ENCODE measurements at regions not wholly inside any gene's neighbourhood (a gene's known extent, or its start where the extent isn't known, plus 50 kb on each side); places are given as distances from the start of the nearest gene placed in this dataset.

DNA sequence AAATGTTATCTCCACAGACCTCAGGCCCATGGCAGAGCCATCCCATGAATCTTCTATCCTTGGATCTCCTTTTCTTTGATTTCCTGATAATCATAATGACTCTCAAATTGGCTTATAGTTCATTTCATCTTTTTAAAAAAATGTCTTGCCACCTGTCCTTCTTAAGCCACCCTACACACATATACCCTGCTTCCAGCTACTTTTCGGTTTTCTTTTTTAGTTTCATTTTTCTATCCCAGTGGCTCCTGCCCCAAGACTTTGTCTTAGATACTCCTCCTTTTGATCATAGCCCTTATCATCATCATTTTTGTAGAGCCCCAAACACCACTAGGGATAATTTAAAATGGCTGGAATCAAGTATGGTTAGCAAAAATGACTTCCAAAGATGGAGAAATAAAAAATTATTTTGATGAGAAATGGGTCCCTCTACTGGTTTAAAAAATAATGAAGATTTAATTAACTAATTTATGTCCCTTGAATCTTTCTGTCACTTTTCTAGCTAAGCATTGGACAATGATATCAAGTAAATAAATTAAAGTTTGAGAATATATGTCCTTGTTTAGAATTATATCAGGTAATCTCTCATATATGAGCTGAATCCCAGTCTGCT lies 277.3 kb upstream of the SEMA3D start:
- Mint-ChIP-seq H3K27me3 (peaks cover 3% of the 10 kb centered on the region), H3K27ac (no peak overlapping the region), H3K4me3 (no peak overlapping the region), H3K4me1 (no peaks in the 10 kb centered on the region), H3K9me3 (no peaks in the 10 kb centered on the region), H3K36me3 (no peaks in the 10 kb centered on the region)
- no peak for DNase-seq

DNA sequence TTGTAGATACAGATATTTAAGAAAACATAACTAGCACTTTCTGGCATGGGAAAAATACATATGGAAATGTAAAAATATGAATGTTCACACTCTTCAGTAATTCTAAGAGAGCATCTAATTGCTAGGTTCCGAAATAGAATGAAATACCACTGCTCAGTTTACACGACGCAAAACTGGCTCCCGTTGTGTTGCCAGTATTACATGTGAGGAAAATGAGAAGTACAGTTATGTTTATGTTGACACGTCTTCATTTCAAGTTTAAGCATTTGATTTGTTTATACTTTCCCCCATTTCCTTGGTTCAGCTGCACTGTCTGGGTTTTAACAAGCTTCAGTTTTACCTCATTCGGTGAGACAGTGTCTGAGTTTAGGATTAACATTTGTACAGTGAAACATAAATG lies 275.8 kb upstream of the SEMA3D start:
- Mint-ChIP-seq H3K27ac (no peak overlapping the region), H3K27me3 (peaks cover 3% of the 10 kb centered on the region), H3K4me3 (no peak overlapping the region), H3K9me3 (no peaks in the 10 kb centered on the region), H3K4me1 (no peaks in the 10 kb centered on the region), H3K36me3 (no peaks in the 10 kb centered on the region)
- no peak for DNase-seq

DNA sequence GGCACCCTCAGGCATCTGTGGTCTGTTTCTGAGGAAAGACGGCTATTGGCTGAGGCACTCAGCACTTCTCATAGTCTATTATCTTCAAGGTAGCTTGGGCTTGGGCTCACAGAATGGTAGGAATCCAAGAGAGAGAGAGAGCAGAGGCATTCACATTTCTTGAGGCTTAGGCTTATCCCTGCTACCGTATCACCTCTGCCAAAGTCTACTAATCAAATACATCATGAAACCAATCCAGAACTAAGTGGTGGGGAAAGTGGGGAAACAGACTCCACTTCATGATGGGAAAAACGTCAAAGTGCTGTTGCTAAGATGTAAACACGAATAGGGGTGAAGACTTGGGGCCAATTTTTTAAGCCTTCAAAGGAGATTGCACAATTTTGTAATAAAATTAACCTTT lies 271.1 kb upstream of the SEMA3D start:
- H3K4me3 Mint-ChIP-seq, result no peak overlapping the region
- H3K27me3 Mint-ChIP-seq, result no peaks in the 10 kb centered on the region
- H3K9me3 Mint-ChIP-seq, result no peaks in the 10 kb centered on the region
- no peaks in the 10 kb centered on the region for H3K36me3 Mint-ChIP-seq
- no peak for DNase-seq
- H3K27ac Mint-ChIP-seq, result no peak overlapping the region
- H3K4me1 Mint-ChIP-seq, result no peaks in the 10 kb centered on the region

DNA sequence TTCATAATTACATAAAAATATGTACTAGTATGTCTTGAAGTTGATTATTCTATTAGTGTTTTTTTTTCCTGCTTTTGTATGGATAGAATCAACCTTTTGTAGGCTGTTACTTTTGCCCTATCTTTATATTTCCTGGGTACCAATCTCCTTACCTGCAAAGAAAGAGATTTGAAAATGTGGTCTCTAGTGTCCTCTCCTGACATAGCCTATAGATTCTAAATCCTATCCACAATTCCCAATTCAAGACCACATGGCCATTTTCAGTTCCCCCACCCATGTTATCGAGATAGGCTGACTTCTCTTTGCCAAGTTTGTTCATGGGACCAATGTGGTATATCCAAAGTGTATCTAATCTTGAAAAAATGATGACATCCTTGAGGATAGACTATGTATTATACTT lies 269.4 kb upstream of the SEMA3D start:
- Mint-ChIP-seq H3K4me1 (no peaks in the 10 kb centered on the region), H3K27ac (no peak overlapping the region), H3K9me3 (no peaks in the 10 kb centered on the region), H3K36me3 (no peaks in the 10 kb centered on the region), H3K4me3 (no peak overlapping the region), H3K27me3 (no peaks in the 10 kb centered on the region)
- no peak for DNase-seq

DNA sequence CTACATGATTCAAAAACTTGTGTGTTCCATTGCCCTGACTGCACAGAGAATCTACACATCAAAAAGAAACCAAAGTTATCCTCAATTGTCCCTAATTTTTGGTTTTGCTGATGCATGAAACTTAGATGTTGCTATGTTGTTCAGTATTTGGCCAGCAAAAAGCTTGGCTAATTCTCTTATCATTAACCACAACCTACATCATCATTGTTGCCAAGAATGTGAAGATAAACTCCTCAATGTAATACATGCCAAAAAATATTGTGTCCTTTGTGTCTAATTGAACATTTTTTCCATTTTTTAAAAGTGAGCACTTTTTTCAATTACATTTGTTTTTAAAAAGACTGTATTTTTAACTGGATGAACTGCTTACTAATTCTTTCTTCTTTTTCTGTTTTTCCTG lies 268.0 kb upstream of the SEMA3D start:
- H3K27me3 Mint-ChIP-seq, result no peaks in the 10 kb centered on the region
- no peak overlapping the region for H3K4me3 Mint-ChIP-seq

DNA sequence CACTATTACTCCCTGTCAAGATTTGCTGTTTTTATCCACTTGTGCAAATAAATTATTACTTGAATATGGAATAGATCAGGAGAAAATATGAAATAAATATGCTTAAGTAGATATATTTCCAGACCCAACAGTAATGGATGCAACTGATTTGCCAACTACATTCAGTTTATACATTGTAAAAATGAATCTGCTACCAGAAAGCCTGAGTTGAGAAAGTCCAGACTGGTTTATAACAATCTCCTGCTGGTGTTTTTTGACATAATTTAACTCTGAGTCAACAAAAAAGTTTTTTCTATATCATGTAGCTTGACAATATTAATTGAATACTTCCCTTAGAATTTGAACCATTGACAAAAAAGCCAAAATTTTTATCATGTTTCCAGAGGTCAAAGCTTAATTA lies 265.8 kb upstream of the SEMA3D start:
- no peak for DNase-seq
- Mint-ChIP-seq H3K27me3 (no peaks in the 10 kb centered on the region), H3K36me3 (no peaks in the 10 kb centered on the region), H3K9me3 (no peaks in the 10 kb centered on the region), H3K4me1 (no peaks in the 10 kb centered on the region), H3K4me3 (no peak overlapping the region), H3K27ac (no peak overlapping the region)

More for the DNA sequence above, 268.0 kb upstream of the SEMA3D start:
- no peak for DNase-seq
- H3K36me3 Mint-ChIP-seq, result no peaks in the 10 kb centered on the region
- no peaks in the 10 kb centered on the region for H3K4me1 Mint-ChIP-seq
- no peak overlapping the region for H3K27ac Mint-ChIP-seq
- no peaks in the 10 kb centered on the region for H3K9me3 Mint-ChIP-seq

DNA sequence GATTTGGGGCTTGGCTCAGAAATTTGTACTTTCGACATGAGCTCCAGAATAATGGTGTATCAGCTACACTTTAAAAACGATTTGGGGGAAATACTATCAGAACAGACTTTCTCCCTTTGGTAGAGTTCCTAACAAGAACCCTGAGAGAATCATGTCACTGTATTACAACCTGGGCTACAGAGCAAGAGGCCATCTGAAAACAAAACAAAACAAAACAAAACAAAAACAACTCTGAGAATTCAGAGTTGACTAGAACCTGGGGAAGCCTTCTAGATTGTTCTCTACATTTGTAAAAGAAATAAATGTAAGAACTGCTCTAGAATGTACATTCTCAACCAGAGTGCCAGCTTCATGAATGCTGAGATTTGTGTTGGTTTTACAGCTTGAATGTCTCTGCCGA lies 262.6 kb upstream of the SEMA3D start:
- Mint-ChIP-seq H3K4me1 (no peaks in the 10 kb centered on the region), H3K27ac (no peak overlapping the region)

DNA sequence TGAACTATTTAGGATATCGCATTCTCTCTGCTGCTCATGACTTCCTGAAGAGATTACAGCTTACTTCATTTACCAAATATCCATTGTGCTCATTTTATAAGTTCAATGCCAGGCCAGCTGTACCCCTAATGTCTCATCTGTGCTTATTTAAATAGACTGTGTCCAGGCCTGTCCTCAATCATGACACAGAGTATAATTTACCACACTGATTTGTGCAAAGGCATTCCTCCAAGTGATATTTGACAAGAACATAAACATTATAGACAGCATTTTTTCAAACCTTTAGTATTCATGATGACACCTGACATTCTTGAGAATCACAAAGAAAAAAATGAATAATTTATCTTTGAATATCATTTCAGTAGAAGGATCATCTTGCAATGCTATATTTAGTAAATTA lies 260.1 kb upstream of the SEMA3D start:
- Mint-ChIP-seq H3K27me3 (no peaks in the 10 kb centered on the region), H3K9me3 (no peaks in the 10 kb centered on the region), H3K4me3 (no peak overlapping the region), H3K36me3 (no peaks in the 10 kb centered on the region), H3K4me1 (no peaks in the 10 kb centered on the region), H3K27ac (no peak overlapping the region)
- DNase-seq, result no peak

More for the DNA sequence above, 262.6 kb upstream of the SEMA3D start:
- Mint-ChIP-seq H3K36me3 (no peaks in the 10 kb centered on the region), H3K9me3 (no peaks in the 10 kb centered on the region), H3K27me3 (no peaks in the 10 kb centered on the region), H3K4me3 (no peak overlapping the region)
- DNase-seq, result no peak

DNA sequence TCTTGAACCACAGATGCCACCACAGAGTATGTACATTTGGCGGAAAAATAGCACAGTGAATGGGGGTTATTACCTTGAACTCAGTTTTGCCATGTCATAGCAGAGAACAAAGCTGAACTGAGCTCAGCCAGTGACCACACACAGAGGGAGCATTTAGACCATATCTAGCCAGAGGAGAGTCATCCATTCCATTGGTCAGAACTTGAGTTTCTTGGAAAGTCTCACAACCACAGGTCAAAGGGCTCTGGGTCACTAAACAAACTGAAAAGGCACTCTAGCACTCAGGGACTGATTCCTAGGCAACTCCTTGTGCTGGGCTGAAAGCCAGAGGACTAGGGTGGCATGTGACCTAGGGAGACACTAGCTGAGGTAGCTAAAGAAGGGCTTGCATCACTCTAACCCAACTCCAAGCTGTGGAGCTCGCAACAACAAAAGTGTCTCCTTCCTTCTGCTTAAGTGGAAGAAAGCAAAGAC lies 239.7 kb upstream of the SEMA3D start:
- Mint-ChIP-seq H3K9me3 (no peaks in the 10 kb centered on the region), H3K4me3 (no peak overlapping the region), H3K27me3 (no peaks in the 10 kb centered on the region), H3K27ac (no peak overlapping the region), H3K36me3 (no peaks in the 10 kb centered on the region), H3K4me1 (no peaks in the 10 kb centered on the region)
- no peak for DNase-seq

DNA sequence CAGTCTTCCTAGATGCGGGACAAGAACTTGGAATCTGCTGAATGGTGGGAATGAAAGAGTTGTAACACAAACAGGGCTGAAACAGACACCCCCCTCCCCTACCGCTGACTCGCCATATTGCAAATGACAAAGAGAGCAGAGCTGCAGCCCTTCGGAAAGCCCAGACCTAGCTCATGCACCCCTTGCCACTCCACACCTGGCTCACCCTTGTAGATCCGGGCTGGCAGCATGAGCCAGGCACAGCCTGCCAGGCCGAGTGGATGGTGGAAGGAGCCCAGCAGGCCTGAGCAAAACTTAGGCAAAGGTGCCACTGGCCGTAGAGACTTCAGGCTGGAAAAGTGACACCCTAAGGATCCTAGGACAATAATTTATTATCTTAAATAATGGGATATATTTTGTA lies 237.4 kb upstream of the SEMA3D start:
- H3K36me3 Mint-ChIP-seq, result no peaks in the 10 kb centered on the region
- no peak overlapping the region for H3K27ac Mint-ChIP-seq
- H3K27me3 Mint-ChIP-seq, result no peaks in the 10 kb centered on the region
- DNase-seq, result no peak
- no peaks in the 10 kb centered on the region for H3K9me3 Mint-ChIP-seq
- no peak overlapping the region for H3K4me3 Mint-ChIP-seq
- no peaks in the 10 kb centered on the region for H3K4me1 Mint-ChIP-seq

DNA sequence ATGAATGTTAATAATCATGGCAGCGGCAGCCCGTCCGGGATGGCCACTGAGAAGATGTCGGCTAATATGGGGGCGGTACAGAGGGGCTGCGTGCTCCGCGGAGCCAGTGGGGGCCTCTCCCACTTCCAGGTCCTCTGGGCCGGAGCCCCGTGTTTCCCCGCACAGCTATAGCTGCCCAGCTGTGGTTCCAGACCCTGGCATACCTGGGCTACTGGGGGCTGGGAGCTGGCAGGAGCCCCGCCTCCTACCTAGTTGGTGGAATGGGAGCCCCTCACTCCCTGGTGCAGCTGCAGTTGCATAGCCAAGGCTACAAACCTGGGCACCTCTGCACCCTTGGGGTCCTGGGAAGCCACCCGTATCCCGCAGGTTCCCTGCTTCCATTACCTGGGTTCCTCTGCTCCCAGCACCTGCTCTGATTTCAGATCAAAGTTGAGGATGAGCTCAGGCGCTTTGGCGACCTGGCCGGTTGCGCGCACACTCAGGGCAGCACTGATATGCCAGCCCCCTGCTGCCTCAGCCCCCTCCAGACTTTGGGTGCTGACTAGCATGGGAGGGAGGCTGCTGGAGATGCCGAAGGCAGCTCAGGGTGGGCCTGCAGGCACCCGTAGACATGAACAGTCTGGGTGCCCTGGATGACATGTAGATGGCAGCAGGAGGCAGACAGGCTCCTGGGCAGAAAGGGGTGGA lies 236.5 kb upstream of the SEMA3D start:
- no peak overlapping the region for H3K27ac Mint-ChIP-seq
- no peak overlapping the region for H3K4me3 Mint-ChIP-seq
- H3K36me3 Mint-ChIP-seq, result no peaks in the 10 kb centered on the region
- no peaks in the 10 kb centered on the region for H3K4me1 Mint-ChIP-seq
- DNase-seq, result no peak
- H3K27me3 Mint-ChIP-seq, result no peaks in the 10 kb centered on the region
- H3K9me3 Mint-ChIP-seq, result no peaks in the 10 kb centered on the region

DNA sequence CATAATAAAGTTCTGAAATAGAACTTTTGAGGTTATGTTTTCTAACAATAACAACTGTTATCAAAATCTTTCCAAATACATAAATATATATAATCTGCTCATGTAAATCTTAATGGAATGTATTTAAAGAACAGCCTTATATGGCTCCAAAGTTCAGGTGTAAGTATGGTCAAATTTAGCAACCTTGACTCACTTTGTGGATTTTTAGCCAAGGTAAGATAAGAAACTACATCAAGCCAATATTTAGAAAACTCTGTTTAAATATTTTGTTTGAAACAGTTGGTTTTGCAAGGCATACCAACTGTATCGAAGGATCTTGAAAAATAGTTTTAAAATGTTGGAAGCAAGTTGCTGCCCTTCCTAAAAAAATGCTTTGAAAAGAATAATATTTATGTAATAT lies 228.9 kb upstream of the SEMA3D start:
- DNase-seq, result no peak
- no peaks in the 10 kb centered on the region for H3K27me3 Mint-ChIP-seq
- no peaks in the 10 kb centered on the region for H3K4me1 Mint-ChIP-seq
- H3K9me3 Mint-ChIP-seq, result no peaks in the 10 kb centered on the region
- H3K36me3 Mint-ChIP-seq, result no peaks in the 10 kb centered on the region
- no peak overlapping the region for H3K27ac Mint-ChIP-seq
- no peak overlapping the region for H3K4me3 Mint-ChIP-seq

DNA sequence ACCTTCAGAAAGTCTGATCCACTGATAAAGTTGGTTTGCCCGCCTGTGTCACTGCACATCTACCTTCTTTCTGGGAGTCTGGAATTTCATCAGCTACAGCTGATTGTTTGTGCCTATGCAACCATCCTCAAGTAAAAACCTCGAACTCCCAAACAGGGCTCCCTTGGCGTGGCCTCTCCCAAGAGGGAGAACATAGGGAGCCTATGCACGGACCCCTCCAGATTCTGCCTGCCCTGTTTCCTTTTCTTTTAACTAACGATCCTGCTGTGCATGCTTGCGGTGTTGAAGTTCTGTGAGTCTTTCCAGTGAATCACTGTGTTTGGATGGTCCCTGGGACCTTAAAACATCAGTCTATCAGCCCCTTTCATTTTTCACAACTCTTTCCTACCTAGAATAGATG lies 226.9 kb upstream of the SEMA3D start:
- H3K4me3 Mint-ChIP-seq, result no peak overlapping the region
- H3K36me3 Mint-ChIP-seq, result no peaks in the 10 kb centered on the region
- no peaks in the 10 kb centered on the region for H3K9me3 Mint-ChIP-seq
- no peaks in the 10 kb centered on the region for H3K27me3 Mint-ChIP-seq
- H3K4me1 Mint-ChIP-seq, result no peaks in the 10 kb centered on the region
- DNase-seq, result no peak
- H3K27ac Mint-ChIP-seq, result no peak overlapping the region

DNA sequence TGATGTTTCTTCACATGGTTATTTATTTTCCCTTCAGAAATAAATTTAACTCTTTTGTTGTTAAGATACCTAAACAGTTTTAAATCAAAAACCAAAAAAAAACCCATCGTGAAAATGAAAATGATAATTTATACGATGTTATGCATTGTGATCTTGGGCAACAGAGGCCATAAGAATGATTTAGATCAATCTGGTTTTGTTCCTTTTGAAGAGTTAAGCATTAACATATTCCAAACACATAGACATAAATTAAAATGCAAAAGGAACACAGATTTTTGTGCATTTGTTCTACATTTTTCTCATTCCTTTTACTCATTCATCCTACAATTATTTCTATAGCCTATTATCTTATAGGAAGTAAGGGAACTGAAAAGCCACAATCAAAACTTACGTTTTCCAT lies 226.1 kb upstream of the SEMA3D start:
- DNase-seq, result no peak
- Mint-ChIP-seq H3K36me3 (no peaks in the 10 kb centered on the region), H3K4me3 (no peak overlapping the region), H3K9me3 (no peaks in the 10 kb centered on the region), H3K27ac (no peak overlapping the region), H3K27me3 (no peaks in the 10 kb centered on the region), H3K4me1 (no peaks in the 10 kb centered on the region)

DNA sequence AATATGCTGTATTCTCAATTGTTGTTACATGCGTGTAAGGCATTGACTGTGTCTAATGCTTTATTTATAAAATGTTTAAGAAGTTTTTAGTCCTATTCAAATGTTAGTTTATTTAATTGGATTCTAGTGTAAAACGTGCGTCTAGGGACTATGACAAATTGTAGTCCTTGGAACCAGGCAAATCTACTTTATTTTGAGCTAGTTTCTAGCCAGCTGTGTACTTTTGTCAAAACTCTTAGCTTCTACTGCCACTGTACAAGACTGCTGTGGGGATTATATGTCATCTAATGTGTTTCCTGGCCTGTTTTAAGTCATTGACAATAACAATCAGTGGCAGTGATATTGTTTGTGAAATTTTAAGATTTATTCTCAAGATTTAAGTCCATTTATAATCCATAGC lies 220.5 kb upstream of the SEMA3D start:
- H3K36me3 Mint-ChIP-seq, result no peaks in the 10 kb centered on the region
- no peak overlapping the region for H3K4me3 Mint-ChIP-seq
- no peak for DNase-seq
- no peaks in the 10 kb centered on the region for H3K4me1 Mint-ChIP-seq
- no peaks in the 10 kb centered on the region for H3K27me3 Mint-ChIP-seq
- H3K27ac Mint-ChIP-seq, result no peak overlapping the region
- H3K9me3 Mint-ChIP-seq, result no peaks in the 10 kb centered on the region
